GM06990 (cell line): ENCODE measurements at regions not wholly inside any gene's neighbourhood (a gene's known extent, or its start where the extent isn't known, plus 50 kb on each side); places are given as distances from the start of the nearest gene placed in this dataset.
"Not testable (repeated sequence)": the region's sequence is repeated elsewhere in the genome, so short reads cannot be mapped to it uniquely, and the experiment has no call there.

Experiments used
- DNase-seq: peaks from one replicate; pipeline ENCODE4 v3.0.0-alpha.2; 2011; ENCODE audit not compliant: insufficient read length; ENCODE audit errors: extremely low read depth
- H3K27me3 ChIP-seq: replicated peaks from 2 replicates; pipeline ENCODE4 v1.6.0; 2011; ENCODE audit warnings: low read length; ENCODE audit not compliant: control insufficient read depth, insufficient read depth
- H3K36me3 ChIP-seq: 2 replicates; pipeline ENCODE4 v1.5.1; 2011; ENCODE audit warnings: low read length; ENCODE audit not compliant: control insufficient read depth, insufficient read depth
- H3K4me3 ChIP-seq: replicated peaks from 2 replicates; pipeline ENCODE4 v1.5.1; 2011; ENCODE audit warnings: low read depth, mild to moderate bottlenecking, control low read depth, low read length
- TF ChIP-seq, protein P1 (sequence below): IDR thresholded peaks from 2 replicates; pipeline ENCODE4 v1.5.1; 2011; ENCODE audit warnings: low read length, control low read depth, mild to moderate bottlenecking, inconsistent platforms; ENCODE audit not compliant: insufficient read depth, poor library complexity, severe bottlenecking

DNA sequence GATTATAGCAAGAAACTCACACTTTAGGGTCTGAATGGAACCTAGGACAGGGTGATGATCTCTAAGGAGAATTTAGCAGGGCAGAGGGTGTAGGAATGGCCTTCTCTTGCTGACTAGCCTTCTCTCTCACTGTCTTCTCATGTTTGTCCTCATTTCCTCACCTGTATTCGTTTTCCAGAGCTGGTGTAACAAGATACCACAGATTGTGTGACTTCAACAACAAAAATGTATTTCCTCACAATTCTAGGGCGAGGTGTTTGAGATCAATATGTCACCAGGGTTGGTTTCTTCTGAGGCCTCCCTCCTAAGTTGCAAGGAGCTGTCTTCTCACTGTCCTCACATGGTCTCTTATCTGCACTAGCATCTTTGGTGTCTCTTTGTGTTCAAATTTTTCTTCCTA lies 177.9 kb upstream of the C1orf87 start:
- Histone ChIP-seq H3K4me3 (no peak overlapping the region), H3K27me3 (no peaks in the 10 kb centered on the region), H3K36me3 (no peaks in the 10 kb centered on the region)
- DNase-seq, result no peak
- TF ChIP-seq, protein P1, sequence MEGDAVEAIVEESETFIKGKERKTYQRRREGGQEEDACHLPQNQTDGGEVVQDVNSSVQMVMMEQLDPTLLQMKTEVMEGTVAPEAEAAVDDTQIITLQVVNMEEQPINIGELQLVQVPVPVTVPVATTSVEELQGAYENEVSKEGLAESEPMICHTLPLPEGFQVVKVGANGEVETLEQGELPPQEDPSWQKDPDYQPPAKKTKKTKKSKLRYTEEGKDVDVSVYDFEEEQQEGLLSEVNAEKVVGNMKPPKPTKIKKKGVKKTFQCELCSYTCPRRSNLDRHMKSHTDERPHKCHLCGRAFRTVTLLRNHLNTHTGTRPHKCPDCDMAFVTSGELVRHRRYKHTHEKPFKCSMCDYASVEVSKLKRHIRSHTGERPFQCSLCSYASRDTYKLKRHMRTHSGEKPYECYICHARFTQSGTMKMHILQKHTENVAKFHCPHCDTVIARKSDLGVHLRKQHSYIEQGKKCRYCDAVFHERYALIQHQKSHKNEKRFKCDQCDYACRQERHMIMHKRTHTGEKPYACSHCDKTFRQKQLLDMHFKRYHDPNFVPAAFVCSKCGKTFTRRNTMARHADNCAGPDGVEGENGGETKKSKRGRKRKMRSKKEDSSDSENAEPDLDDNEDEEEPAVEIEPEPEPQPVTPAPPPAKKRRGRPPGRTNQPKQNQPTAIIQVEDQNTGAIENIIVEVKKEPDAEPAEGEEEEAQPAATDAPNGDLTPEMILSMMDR, result no peak

DNA sequence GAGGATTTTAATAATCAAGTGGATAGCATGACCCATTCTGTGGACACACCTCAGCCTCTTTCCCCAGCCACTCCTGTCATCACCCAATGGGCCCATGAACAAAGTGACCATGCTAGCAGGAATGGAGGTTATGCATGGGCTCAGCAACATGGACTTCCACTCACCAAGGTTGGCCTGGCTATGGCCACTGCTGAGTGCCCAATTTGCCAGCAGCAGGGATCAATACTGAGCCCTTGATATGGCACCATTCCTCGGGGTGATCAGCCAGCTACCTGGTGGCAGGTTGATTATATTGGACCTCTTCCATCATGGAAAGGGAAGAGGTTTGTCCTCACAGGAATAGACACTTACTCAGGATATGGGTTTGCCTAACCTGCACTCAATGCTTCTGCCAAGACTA lies 173.9 kb upstream of the C1orf87 start:
- not testable (repeated sequence) for H3K27me3 ChIP-seq, H3K4me3 ChIP-seq, H3K36me3 ChIP-seq, DNase-seq

DNA sequence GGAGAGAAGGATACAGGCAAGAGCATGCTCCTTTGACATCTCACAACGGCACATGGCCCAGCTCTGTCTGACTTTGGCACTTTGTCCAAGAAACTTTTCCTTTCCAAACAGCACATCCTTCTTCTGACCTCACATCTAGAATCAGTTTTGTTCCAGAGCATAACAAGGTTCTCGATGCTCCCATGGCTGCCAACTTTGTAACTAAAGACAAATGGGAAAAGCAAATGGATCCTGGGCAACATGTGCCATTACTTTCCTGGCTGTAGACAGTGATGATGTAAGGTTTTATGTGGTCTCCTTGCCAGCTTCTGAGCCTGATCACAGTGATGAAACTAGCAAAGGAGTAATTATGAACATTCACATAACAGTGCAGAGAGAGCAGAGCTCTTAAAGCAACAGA lies 171.8 kb upstream of the C1orf87 start:
- no peak overlapping the region for H3K4me3 ChIP-seq
- TF ChIP-seq, protein P1, result no peak
- DNase-seq, result no peak
- H3K36me3 ChIP-seq, result no peaks in the 10 kb centered on the region
- no peaks in the 10 kb centered on the region for H3K27me3 ChIP-seq

DNA sequence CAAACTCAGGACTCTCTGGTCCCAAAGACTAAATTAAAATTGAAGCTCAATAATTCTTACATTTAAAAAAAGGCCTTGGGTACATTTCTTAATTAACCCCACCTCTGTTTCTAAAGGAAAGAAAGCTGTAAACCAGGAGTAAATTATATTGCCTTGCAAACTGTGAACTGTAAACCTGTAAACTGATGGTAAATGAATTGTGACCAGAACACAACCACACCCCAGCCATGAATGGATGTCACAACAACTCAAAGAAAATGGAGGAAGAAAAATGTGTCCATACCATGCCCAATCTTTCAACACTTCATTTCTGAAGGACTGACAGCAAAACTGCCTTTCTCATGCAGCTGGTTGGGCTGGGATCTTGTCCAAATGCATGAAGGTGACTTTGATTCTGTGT lies 171.3 kb upstream of the C1orf87 start:
- DNase-seq, result no peak
- H3K36me3 ChIP-seq, result no peaks in the 10 kb centered on the region
- TF ChIP-seq, protein P1, result no peak
- no peaks in the 10 kb centered on the region for H3K27me3 ChIP-seq
- H3K4me3 ChIP-seq, result no peak overlapping the region

DNA sequence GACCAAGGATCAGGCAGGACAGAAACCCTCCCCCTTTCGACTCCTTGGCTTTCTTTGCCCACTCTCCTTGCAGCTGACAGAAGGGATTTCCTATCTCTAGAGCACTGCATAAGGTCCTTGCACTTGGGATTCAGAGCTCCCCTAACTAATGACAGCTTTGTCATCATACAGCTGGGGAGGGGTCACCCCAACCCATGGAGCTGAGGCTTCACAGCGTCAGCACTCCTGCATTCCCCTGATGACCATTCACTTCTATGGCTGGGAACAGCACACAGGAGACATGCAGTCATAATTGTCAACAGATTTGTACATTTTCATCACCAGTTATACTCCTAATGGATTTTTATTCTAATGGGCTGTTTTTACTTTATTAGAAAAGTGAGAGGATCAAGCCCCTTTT lies 161.7 kb upstream of the C1orf87 start:
- TF ChIP-seq, protein P1, result no peak
- Histone ChIP-seq H3K4me3 (no peak overlapping the region), H3K27me3 (no peaks in the 10 kb centered on the region), H3K36me3 (no peaks in the 10 kb centered on the region)
- no peak for DNase-seq

DNA sequence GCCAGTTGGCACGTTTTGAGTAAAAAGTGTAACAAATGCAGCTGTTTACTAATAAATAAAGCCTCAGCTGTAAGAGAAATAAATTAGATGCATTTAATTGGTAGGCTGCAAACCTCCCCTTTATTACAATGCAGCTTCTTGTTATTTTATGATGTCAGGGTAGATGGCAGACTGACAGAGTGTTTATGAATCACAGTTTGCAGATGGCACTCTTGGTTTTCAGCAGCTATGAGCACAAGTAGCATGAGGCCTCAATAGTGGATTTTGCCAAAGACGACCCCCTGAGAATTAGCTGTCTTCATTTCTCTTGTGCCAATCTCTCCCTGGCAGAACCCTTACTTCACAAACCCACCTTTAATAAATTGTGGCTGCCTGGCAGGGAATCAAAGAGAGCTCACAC lies 161.2 kb upstream of the C1orf87 start:
- no peak for DNase-seq
- TF ChIP-seq, protein P1, result no peak
- H3K36me3 ChIP-seq, result no peaks in the 10 kb centered on the region
- no peak overlapping the region for H3K4me3 ChIP-seq
- no peaks in the 10 kb centered on the region for H3K27me3 ChIP-seq

DNA sequence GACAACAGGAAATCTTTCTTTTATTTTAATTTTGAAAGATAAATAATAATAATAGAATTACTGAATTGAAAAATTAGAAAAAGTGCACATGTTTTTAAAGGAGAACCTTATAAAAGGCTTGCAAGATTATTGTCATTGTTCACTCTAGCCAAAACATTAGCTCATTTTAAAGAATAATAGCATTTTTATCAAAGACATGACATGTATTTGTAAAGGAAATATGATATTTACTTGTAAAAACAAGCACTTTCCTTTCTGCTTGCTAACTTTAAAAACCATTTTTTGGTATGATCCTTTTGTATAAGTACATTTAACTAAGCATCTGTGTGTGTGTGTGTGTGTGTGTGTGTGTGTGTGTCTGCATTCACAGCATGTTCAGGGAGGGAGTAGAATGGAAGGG lies 156.3 kb upstream of the C1orf87 start:
- Histone ChIP-seq H3K27me3 (no peaks in the 10 kb centered on the region), H3K4me3 (no peak overlapping the region), H3K36me3 (no peaks in the 10 kb centered on the region)
- TF ChIP-seq, protein P1, result no peak
- DNase-seq, result no peak
